Cardiac fibroblast (primary cell): ENCODE measurements at regions not wholly inside any gene's neighbourhood (a gene's known extent, or its start where the extent isn't known, plus 50 kb on each side); places are given as distances from the start of the nearest gene placed in this dataset.
A peak's percentile ranks its signal among the peaks of the same experiment; 100 is the strongest.
"Not testable (repeated sequence)": the region's sequence is repeated elsewhere in the genome, so short reads cannot be mapped to it uniquely, and the experiment has no call there.

Experiments
- DNase-seq, 2 donors: peaks; one replicate each; pipeline versions ENCODE4 v3.0.0 to v3.0.0-alpha.2; 2010; ENCODE audit warnings: low read depth in 2 of 2
- H3K4me3 ChIP-seq, 2 donors: replicated peaks in 1 of 2; 1 replicate in 1 of 2; 2 replicates in 1 of 2; pipeline ENCODE4 v1.5.1; 2011; ENCODE audit warnings: low read depth in 2 of 2, low read length in 2 of 2, mild to moderate bottlenecking in 2 of 2, moderate library complexity in 1 of 2
- CTCF ChIP-seq: IDR thresholded peaks from one replicate; pipeline ENCODE4 v1.5.1; 2011; ENCODE audit warnings: low read depth, mild to moderate bottlenecking, low read length, inconsistent platforms

DNA sequence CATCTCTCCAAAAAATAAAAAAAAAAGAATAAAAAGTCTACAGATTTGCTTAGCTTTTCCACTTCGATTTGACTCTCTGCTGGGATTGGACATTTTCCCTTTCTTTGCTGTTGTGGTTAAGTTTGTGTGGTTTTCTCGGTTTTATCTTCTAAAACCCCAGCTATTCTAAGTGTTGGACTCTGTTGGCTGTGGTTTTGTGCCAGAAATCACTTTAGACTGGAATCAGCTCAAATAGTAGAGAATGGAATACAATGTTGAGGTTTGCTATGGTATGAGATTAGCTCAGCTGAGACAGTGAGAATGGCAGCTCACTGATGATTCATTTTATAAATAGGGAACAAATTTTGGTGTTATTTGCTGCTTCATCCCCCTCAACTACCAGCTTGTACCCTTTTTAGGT is 116.0 kb downstream of the BUB3 start:
- DNase-seq, result peak; percentile 68 to 76
- TF ChIP-seq CTCF, result no peak
- no peak overlapping the region for H3K4me3 ChIP-seq

DNA sequence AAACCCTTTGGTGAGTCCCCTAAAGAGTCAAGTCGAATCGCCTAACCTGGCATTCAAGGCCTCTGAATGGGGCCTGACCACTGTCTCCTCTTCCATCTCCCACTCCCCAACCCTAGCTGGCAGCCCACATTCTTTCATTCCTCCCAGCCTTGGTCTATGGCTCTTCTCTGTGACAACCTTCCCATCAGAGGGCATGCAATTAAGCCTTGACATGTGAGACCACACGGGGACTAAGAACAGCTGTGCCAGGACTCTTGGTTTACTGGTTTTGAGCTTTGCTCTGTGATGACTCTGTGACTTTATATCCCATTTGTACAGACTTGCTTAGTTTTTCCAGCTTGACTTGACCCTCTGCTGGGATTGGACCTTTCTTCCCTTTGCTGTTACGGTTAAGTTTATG is 116.6 kb downstream of the BUB3 start:
- DNase-seq, result no peak
- no peak for TF ChIP-seq CTCF

GRCh38 chr10:123272171-123272570 is 118.0 kb downstream of the BUB3 start:
- TF ChIP-seq CTCF, result peak; percentile 10
- H3K4me3 ChIP-seq, result no peak overlapping the region
- no peak for DNase-seq

More for the DNA sequence above, 116.6 kb downstream of the BUB3 start:
- H3K4me3 ChIP-seq, result no peak overlapping the region

GRCh38 chr10:123274306-123275135 is 120.3 kb downstream of the BUB3 start:
- TF ChIP-seq CTCF, result no peak
- H3K4me3 ChIP-seq, result no peak overlapping the region
- no peak for DNase-seq

- DNase-seq, result no peak
- no peak overlapping the region for H3K4me3 ChIP-seq
- no peak for TF ChIP-seq CTCF
Measured at GRCh38 chr10:123275136-123275564, 120.9 kb downstream of the BUB3 start.

DNA sequence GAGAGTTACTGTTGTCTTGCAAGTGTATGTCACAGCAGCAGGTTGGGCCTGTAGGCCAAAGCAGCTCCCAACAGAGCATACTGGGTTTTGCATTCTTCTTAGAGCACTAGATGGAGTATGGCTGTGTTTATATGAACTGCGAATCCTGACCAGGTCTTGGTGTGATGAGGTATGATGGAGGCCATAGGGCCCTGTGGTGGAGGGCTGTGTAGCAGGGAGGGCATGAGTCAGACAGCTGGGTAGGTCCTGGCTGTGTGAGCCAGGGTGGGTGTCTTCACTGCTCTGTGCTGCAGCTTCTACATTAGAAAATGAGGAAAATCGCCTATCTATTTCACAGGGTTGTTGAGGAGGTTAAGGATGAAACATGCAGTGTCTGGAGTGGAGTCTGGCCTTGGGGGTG is 124.2 kb downstream of the BUB3 start:
- no peak for TF ChIP-seq CTCF
- H3K4me3 ChIP-seq, result no peak overlapping the region

GRCh38 chr10:123283371-123283770 is 129.2 kb downstream of the BUB3 start:
- not testable (repeated sequence) for H3K4me3 ChIP-seq, DNase-seq

More for the DNA sequence above, 124.2 kb downstream of the BUB3 start:
- no peak for DNase-seq
